ENCODE measurements at regions not wholly inside any gene's neighbourhood (a gene's known extent, or its start where the extent isn't known, plus 50 kb on each side); places are given as distances from the start of the nearest gene placed in this dataset.

GRCh38 chr21:41076064-41076463 lies 91.9 kb upstream of the BACE2 start:
- TF ChIP-seq FOXK2 (IDR thresholded peaks at IDR 0.05) = no peak
- no peak for TF ChIP-seq PKNOX1 (IDR thresholded peaks at IDR 0.05)

Measured in HEK293T (cell line).